22Rv1 (cell line): ENCODE measurements at regions not wholly inside any gene's neighbourhood (a gene's known extent, or its start where the extent isn't known, plus 50 kb on each side); places are given as distances from the start of the nearest gene placed in this dataset.

Source experiments
- ZFX ChIP-seq: fragments of 450-650 bp; IDR thresholded peaks from 2 replicates; pipeline ENCODE4 v1.6.1; 2017; ENCODE audit warnings: antibody characterized with exemption, borderline replicate concordance
- TF ChIP-seq, protein P1 (sequence below): fragments of 450-650 bp; IDR thresholded peaks from 2 replicates; pipeline ENCODE4 v1.5.1; 2017; ENCODE audit warnings: mild to moderate bottlenecking

DNA sequence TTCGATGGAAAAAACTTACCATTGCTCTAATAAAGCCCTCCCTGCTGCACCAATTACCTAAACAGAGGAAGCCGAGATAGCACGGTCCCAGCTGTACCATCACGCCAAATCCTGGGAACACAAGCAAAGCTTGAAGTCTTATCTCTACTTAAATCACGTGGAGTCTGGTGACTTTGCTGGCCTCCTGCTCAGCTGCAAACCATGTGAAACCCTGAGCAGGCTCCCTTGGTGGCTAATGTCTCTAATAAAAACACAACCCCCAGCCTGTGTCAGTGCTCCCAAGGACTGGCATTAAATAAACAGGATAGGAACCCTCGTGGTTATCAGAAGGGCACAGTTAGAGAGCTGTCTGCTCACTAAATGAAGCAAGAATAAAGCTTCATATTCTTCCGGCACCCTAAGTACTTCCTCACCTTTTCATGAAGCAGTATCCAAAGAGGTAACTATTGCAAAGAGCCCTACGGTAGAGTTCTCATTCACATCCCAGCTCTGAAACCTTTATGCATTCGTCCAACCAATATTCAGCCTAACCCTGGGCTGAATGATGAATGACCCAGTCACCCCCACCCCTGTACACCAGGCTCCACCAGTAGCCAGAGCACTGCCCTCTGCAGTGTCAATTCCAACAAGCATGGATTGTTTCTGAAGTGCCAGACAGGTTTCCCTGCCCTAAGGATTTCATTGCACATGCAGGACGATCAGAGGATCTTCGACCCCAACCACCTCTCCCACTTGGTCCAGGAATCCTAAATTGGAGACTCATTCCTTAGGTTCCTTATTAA, 452.7 kb upstream of the TMPO start:
- TF ChIP-seq, protein P1, sequence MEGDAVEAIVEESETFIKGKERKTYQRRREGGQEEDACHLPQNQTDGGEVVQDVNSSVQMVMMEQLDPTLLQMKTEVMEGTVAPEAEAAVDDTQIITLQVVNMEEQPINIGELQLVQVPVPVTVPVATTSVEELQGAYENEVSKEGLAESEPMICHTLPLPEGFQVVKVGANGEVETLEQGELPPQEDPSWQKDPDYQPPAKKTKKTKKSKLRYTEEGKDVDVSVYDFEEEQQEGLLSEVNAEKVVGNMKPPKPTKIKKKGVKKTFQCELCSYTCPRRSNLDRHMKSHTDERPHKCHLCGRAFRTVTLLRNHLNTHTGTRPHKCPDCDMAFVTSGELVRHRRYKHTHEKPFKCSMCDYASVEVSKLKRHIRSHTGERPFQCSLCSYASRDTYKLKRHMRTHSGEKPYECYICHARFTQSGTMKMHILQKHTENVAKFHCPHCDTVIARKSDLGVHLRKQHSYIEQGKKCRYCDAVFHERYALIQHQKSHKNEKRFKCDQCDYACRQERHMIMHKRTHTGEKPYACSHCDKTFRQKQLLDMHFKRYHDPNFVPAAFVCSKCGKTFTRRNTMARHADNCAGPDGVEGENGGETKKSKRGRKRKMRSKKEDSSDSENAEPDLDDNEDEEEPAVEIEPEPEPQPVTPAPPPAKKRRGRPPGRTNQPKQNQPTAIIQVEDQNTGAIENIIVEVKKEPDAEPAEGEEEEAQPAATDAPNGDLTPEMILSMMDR: no peak
- no peak for TF ChIP-seq ZFX
